ENCODE measurements at regions not wholly inside any gene's neighbourhood (a gene's known extent, or its start where the extent isn't known, plus 50 kb on each side); places are given as distances from the start of the nearest gene placed in this dataset.
"Not testable (repeated sequence)": the region's sequence is repeated elsewhere in the genome, so short reads cannot be mapped to it uniquely, and the experiment has no call there.

- ATAC-seq (ENCODE audit: low read depth) = no peak
- no peak for DNase-seq (ENCODE audit: low spot score in 2 of 2)
- no peak overlapping the region for H3K27ac Mint-ChIP-seq
- peaks cover 4% of the 10 kb centered on the region for H3K9me3 Mint-ChIP-seq
- H3K4me3 Mint-ChIP-seq = no peak overlapping the region
- peaks cover 7% of the 10 kb centered on the region for H3K4me1 Mint-ChIP-seq
- peaks cover 1% of the 10 kb centered on the region for H3K36me3 Mint-ChIP-seq
- H3K27me3 Mint-ChIP-seq = peaks cover 14% of the 10 kb centered on the region
Observed at GRCh38 chr7:410395-410910, 109.2 kb downstream of the PDGFA start.

- H3K9me3 Mint-ChIP-seq; ATAC-seq (ENCODE audit: low read depth); H3K4me1 Mint-ChIP-seq; H3K36me3 Mint-ChIP-seq; DNase-seq (ENCODE audit: low spot score in 2 of 2); H3K27ac Mint-ChIP-seq; H3K4me3 Mint-ChIP-seq: not testable (repeated sequence)
- peaks cover 14% of the 10 kb centered on the region for H3K27me3 Mint-ChIP-seq
Observed at GRCh38 chr7:411116-411515, 108.5 kb downstream of the PDGFA start.

GRCh38 chr7:411677-412312, 107.9 kb downstream of the PDGFA start:
- H3K27me3 Mint-ChIP-seq = peaks cover 14% of the 10 kb centered on the region
- no peak overlapping the region for H3K27ac Mint-ChIP-seq
- no peak for ATAC-seq (ENCODE audit: low read depth)
- H3K4me1 Mint-ChIP-seq = peaks cover 7% of the 10 kb centered on the region
- peaks cover 4% of the 10 kb centered on the region for H3K9me3 Mint-ChIP-seq
- DNase-seq (ENCODE audit: low spot score in 2 of 2) = no peak
- H3K4me3 Mint-ChIP-seq = no peak overlapping the region
- peaks cover 1% of the 10 kb centered on the region for H3K36me3 Mint-ChIP-seq

- Mint-ChIP-seq H3K9me3 (peaks cover 4% of the 10 kb centered on the region), H3K4me3 (peak overlapping the region; percentile 30)
Observed at GRCh38 chr7:412313-412710, 107.3 kb downstream of the PDGFA start.

GRCh38 chr7:414681-415560, 104.7 kb downstream of the PDGFA start:
- Mint-ChIP-seq H3K4me3 (no peak overlapping the region), H3K9me3 (peaks cover 5% of the 10 kb centered on the region), H3K4me1 (peaks cover 7% of the 10 kb centered on the region), H3K27me3 (peaks cover 4% of the 10 kb centered on the region), H3K27ac (no peak overlapping the region), H3K36me3 (peaks cover 1% of the 10 kb centered on the region)
- no peak for DNase-seq (ENCODE audit: low spot score in 2 of 2)
- no peak for ATAC-seq (ENCODE audit: low read depth)

More at GRCh38 chr7:412313-412710, 107.3 kb downstream of the PDGFA start:
- no peak overlapping the region for H3K27ac Mint-ChIP-seq
- H3K27me3 Mint-ChIP-seq = peaks cover 14% of the 10 kb centered on the region
- DNase-seq (ENCODE audit: low spot score in 2 of 2) (no peak), ATAC-seq (ENCODE audit: low read depth) (peak; percentile 61)
- peaks cover 1% of the 10 kb centered on the region for H3K36me3 Mint-ChIP-seq
- H3K4me1 Mint-ChIP-seq = peaks cover 7% of the 10 kb centered on the region

- no peak overlapping the region for H3K27ac Mint-ChIP-seq
- H3K9me3 Mint-ChIP-seq = peaks cover 5% of the 10 kb centered on the region
- DNase-seq (ENCODE audit: low spot score in 2 of 2) (no peak), ATAC-seq (ENCODE audit: low read depth) (no peak)
- peaks cover 4% of the 10 kb centered on the region for H3K27me3 Mint-ChIP-seq
- H3K4me3 Mint-ChIP-seq = no peak overlapping the region
- H3K4me1 Mint-ChIP-seq = peaks cover 7% of the 10 kb centered on the region
- H3K36me3 Mint-ChIP-seq = peaks cover 1% of the 10 kb centered on the region
Observed at GRCh38 chr7:415646-416525, 103.8 kb downstream of the PDGFA start.

- no peak overlapping the region for H3K27ac Mint-ChIP-seq
- peaks cover 7% of the 10 kb centered on the region for H3K4me1 Mint-ChIP-seq
- DNase-seq (ENCODE audit: low spot score in 2 of 2) = no peak
- H3K9me3 Mint-ChIP-seq = peaks cover 5% of the 10 kb centered on the region
- H3K36me3 Mint-ChIP-seq = peaks cover 1% of the 10 kb centered on the region
- H3K4me3 Mint-ChIP-seq = no peak overlapping the region
- H3K27me3 Mint-ChIP-seq = peaks cover 4% of the 10 kb centered on the region
- no peak for ATAC-seq (ENCODE audit: low read depth)
Observed at GRCh38 chr7:416761-417624, 102.7 kb downstream of the PDGFA start.

- Mint-ChIP-seq H3K27ac (no peak overlapping the region), H3K36me3 (peaks cover 1% of the 10 kb centered on the region), H3K9me3 (peaks cover 5% of the 10 kb centered on the region), H3K27me3 (peaks cover 2% of the 10 kb centered on the region), H3K4me1 (peaks cover 2% of the 10 kb centered on the region), H3K4me3 (no peak overlapping the region)
- no peak for ATAC-seq (ENCODE audit: low read depth)
- DNase-seq (ENCODE audit: low spot score in 2 of 2) = no peak
Observed at GRCh38 chr7:417625-417889, 102.1 kb downstream of the PDGFA start.

GRCh38 chr7:417973-418601, 101.6 kb downstream of the PDGFA start:
- H3K36me3 Mint-ChIP-seq = peaks cover 1% of the 10 kb centered on the region
- H3K27ac Mint-ChIP-seq = no peak overlapping the region
- H3K9me3 Mint-ChIP-seq = peaks cover 5% of the 10 kb centered on the region
- H3K4me3 Mint-ChIP-seq = no peak overlapping the region
- ATAC-seq (ENCODE audit: low read depth) (no peak), DNase-seq (ENCODE audit: low spot score in 2 of 2) (no peak)
- no peaks in the 10 kb centered on the region for H3K4me1 Mint-ChIP-seq
- H3K27me3 Mint-ChIP-seq = peaks cover 2% of the 10 kb centered on the region

GRCh38 chr7:418636-419280, 100.9 kb downstream of the PDGFA start:
- no peak overlapping the region for H3K27ac Mint-ChIP-seq
- ATAC-seq (ENCODE audit: low read depth) (no peak), DNase-seq (ENCODE audit: low spot score in 2 of 2) (no peak)
- peaks cover 5% of the 10 kb centered on the region for H3K9me3 Mint-ChIP-seq
- peaks cover 2% of the 10 kb centered on the region for H3K27me3 Mint-ChIP-seq
- H3K4me1 Mint-ChIP-seq = no peaks in the 10 kb centered on the region
- no peak overlapping the region for H3K4me3 Mint-ChIP-seq
- H3K36me3 Mint-ChIP-seq = peaks cover 1% of the 10 kb centered on the region

- no peak overlapping the region for H3K4me3 Mint-ChIP-seq
- DNase-seq (ENCODE audit: low spot score in 2 of 2) = no peak
- H3K9me3 Mint-ChIP-seq = peaks cover 5% of the 10 kb centered on the region
- H3K27ac Mint-ChIP-seq = no peak overlapping the region
- no peaks in the 10 kb centered on the region for H3K4me1 Mint-ChIP-seq
- ATAC-seq (ENCODE audit: low read depth) = no peak
- peaks cover 3% of the 10 kb centered on the region for H3K27me3 Mint-ChIP-seq
- no peaks in the 10 kb centered on the region for H3K36me3 Mint-ChIP-seq
Observed at GRCh38 chr7:420142-421093, 99.2 kb downstream of the PDGFA start.

Data from memory B cell (primary cell).